H1 (cell line): ENCODE measurements at regions not wholly inside any gene's neighbourhood (a gene's known extent, or its start where the extent isn't known, plus 50 kb on each side); places are given as distances from the start of the nearest gene placed in this dataset.

ENCODE experiments used
- EZH2 ChIP-seq: fragments of 200-600 bp; sonication (generic); IDR thresholded peaks from 2 replicates; pipeline ENCODE4 v1.7.1; 2012; ENCODE audit warnings: low read depth, mild to moderate bottlenecking, moderate library complexity, low read length, inconsistent platforms; ENCODE audit not compliant: severe bottlenecking
- SIX5 ChIP-seq: IDR thresholded peaks from 2 replicates; pipeline ENCODE4 v1.6.1; 2011; ENCODE audit warnings: mild to moderate bottlenecking, low read depth, low read length
- USF2 ChIP-seq: IDR thresholded peaks from 2 replicates; pipeline ENCODE4 v1.6.1; 2011; ENCODE audit warnings: low read length, improper control_type of control experiment

- TF ChIP-seq USF2: no peak
- no peak for TF ChIP-seq EZH2
- TF ChIP-seq SIX5: no peak
These were observed 434.5 kb downstream of the HDGFL1 start for GRCh38 chr6:23003671-23004467.
